HEK293T (cell line): ENCODE measurements at regions not wholly inside any gene's neighbourhood (a gene's known extent, or its start where the extent isn't known, plus 50 kb on each side); places are given as distances from the start of the nearest gene placed in this dataset.

Experiments
- SP1 ChIP-seq: fragments of 450-650 bp; IDR thresholded peaks from 2 replicates; pipeline ENCODE4 v1.6.1; 2017
- SUZ12 ChIP-seq: fragments of 450-650 bp; IDR thresholded peaks from 2 replicates; pipeline ENCODE4 v1.6.1; 2016; ENCODE audit warnings: mild to moderate bottlenecking

GRCh38 chr3:177735431-177735830, 538.1 kb upstream of the TBL1XR1 start:
- no peak for TF ChIP-seq SP1
- no peak for TF ChIP-seq SUZ12
